Endothelial cell of umbilical vein (primary cell): ENCODE measurements at regions not wholly inside any gene's neighbourhood (a gene's known extent, or its start where the extent isn't known, plus 50 kb on each side); places are given as distances from the start of the nearest gene placed in this dataset.

Experiments
- BruUV-seq: library from RNA; stranded (reverse); fragments of 400-500 nt; replicated peaks from 2 replicates; lab custom pipeline; 2021; lab: Mats Ljungman, UMichigan
- CTCF ChIA-PET: fragments of 300-600, 350-600 bp; sonication (Branson Sonifier 250); formaldehyde crosslinking; loops from one replicate; lab custom pipeline; 2021; ENCODE audit warnings: antibody characterized with exemption, inconsistent platforms; lab: Charles Lee
- POLR2A ChIA-PET: fragments of 300-600, 350-600 bp; sonication (Branson Sonifier 250); formaldehyde crosslinking; loops from one replicate; lab custom pipeline; 2021; ENCODE audit warnings: antibody characterized with exemption, inconsistent platforms; lab: Charles Lee
- DNase-seq: peaks from one replicate; pipeline ENCODE4 v3.0.0-alpha.2; 2011; ENCODE audit warnings: low read depth, low spot score
- FAIRE-seq: peaks from 2 replicates; lab custom pipeline; 2011; peaks lifted over from hg19 to GRCh38; lab: Jason Lieb, UNC
- H2AFZ ChIP-seq: 2 replicates; pipeline ENCODE4 v1.6.0; 2012; ENCODE audit warnings: low read depth, low read length, control low read depth, inconsistent platforms
- H3K27ac ChIP-seq: 2 replicates; pipeline ENCODE4 v1.5.1; 2011; ENCODE audit warnings: low read depth, mild to moderate bottlenecking, control low read depth, low read length, moderate library complexity; ENCODE audit not compliant: insufficient read depth
- H3K27me3 ChIP-seq, 2 experiments: 2 replicates each; pipeline versions ENCODE4 v1.6.0 to v1.6.1; 2011; ENCODE audit warnings: low read length in 2 of 2, mixed read lengths in 1 of 2; ENCODE audit not compliant: control insufficient read depth in 2 of 2, insufficient read depth in 2 of 2
- H3K36me3 ChIP-seq, 2 experiments: 2 replicates in 1 of 2; 3 replicates in 1 of 2; pipeline ENCODE4 v1.5.1; 2011; ENCODE audit warnings: low read length in 2 of 2, mild to moderate bottlenecking in 1 of 2, moderate library complexity in 1 of 2; ENCODE audit not compliant: control insufficient read depth in 2 of 2, insufficient read depth in 2 of 2; ENCODE audit errors: extremely low read depth in 1 of 2
- H3K4me1 ChIP-seq: 3 replicates; pipeline ENCODE4 v1.5.1; 2011; ENCODE audit warnings: mild to moderate bottlenecking, low read length; ENCODE audit not compliant: control insufficient read depth, insufficient read depth; ENCODE audit errors: extremely low read depth
- H3K4me2 ChIP-seq: 2 replicates; pipeline ENCODE4 v1.6.1; 2011; ENCODE audit warnings: low read length, control low read depth, mixed read lengths; ENCODE audit not compliant: insufficient read depth
- H3K4me3 ChIP-seq, 3 experiments: fragments of 200-600 bp in 1 of 3; sonication (generic), shearing (Covaris generic) in 1 of 3; replicated peaks in 1 of 3; 2 replicates each; pipeline ENCODE4 v1.5.1; 2011 to 2016; ENCODE audit warnings: control low read depth in 3 of 3, low read length in 3 of 3, mild to moderate bottlenecking in 2 of 3, inconsistent platforms in 1 of 3, low read depth in 1 of 3, moderate library complexity in 1 of 3; ENCODE audit not compliant: insufficient read depth in 1 of 3
- H3K79me2 ChIP-seq: 2 replicates; pipeline ENCODE4 v1.6.0; 2012; ENCODE audit warnings: low read length, inconsistent platforms; ENCODE audit not compliant: control insufficient read depth, insufficient read depth
- H3K9ac ChIP-seq: replicated peaks from 2 replicates; pipeline ENCODE3; 2011; ENCODE audit warnings: low read length, control low read depth; ENCODE audit not compliant: insufficient read depth; ENCODE audit errors: extremely low read depth
- H3K9me1 ChIP-seq: replicated peaks from 3 replicates; pipeline ENCODE4 v1.6.0; 2011; ENCODE audit warnings: mild to moderate bottlenecking, low read length; ENCODE audit not compliant: control insufficient read depth, insufficient read depth; ENCODE audit errors: extremely low read depth
- H3K9me3 ChIP-seq: replicated peaks from 2 replicates; pipeline ENCODE4 v1.5.1; 2012; ENCODE audit warnings: low read length, inconsistent platforms; ENCODE audit not compliant: control insufficient read depth, insufficient read depth
- H4K20me1 ChIP-seq: replicated peaks from 2 replicates; pipeline ENCODE3; 2011; ENCODE audit warnings: mild to moderate bottlenecking, low read length; ENCODE audit not compliant: control insufficient read depth, insufficient read depth; ENCODE audit errors: extremely low read depth
- EZH2 ChIP-seq: IDR thresholded peaks from 2 replicates; pipeline ENCODE4 v1.6.1; 2012; ENCODE audit warnings: borderline replicate concordance, low read depth, mild to moderate bottlenecking, moderate library complexity, low read length, inconsistent platforms; ENCODE audit not compliant: severe bottlenecking
- GATA2 ChIP-seq: IDR thresholded peaks from 2 replicates; pipeline ENCODE4 v1.7.0; 2011; ENCODE audit warnings: low read depth, mild to moderate bottlenecking, moderate library complexity, mixed read lengths, low read length; ENCODE audit not compliant: insufficient read length, insufficient read depth
- JUN ChIP-seq: IDR thresholded peaks from 2 replicates; pipeline ENCODE4 v1.6.1; 2011; ENCODE audit warnings: borderline replicate concordance, low read depth; ENCODE audit not compliant: insufficient read length, insufficient read depth
- MYC ChIP-seq: IDR thresholded peaks from one replicate; pipeline ENCODE4 v1.6.1; 2011; ENCODE audit warnings: mild to moderate bottlenecking, low read depth, low read length
- POLR2A ChIP-seq: IDR thresholded peaks from 2 replicates; pipeline ENCODE4 v1.6.1; 2012; ENCODE audit warnings: low read depth, mild to moderate bottlenecking, control low read depth, low read length
- POLR2AphosphoS5 ChIP-seq: IDR thresholded peaks from 2 replicates; pipeline ENCODE4 v1.6.1; 2012; ENCODE audit warnings: low read depth, mild to moderate bottlenecking, control low read depth, low read length, moderate library complexity; ENCODE audit not compliant: insufficient read depth
- dilution Hi-C: fragments of 300-500 bp; cut with MboI; formaldehyde crosslinking; loops from one replicate; pipeline ENCODE4 v1.15.0; 2019; ENCODE audit warnings: low sequenced_read_pairs; ENCODE audit not compliant: extremely low pct_ligation_motif_present
- intact Hi-C: fragments of 100-400 bp; cut with micrococcal nuclease; formaldehyde crosslinking; loops from one replicate; pipeline ENCODE4 v1.10.0; 2022
- TF ChIP-seq, protein P1 (sequence below): IDR thresholded peaks from 2 replicates; pipeline ENCODE4 v1.6.1; 2011; ENCODE audit not compliant: insufficient read depth, insufficient read length
- TF ChIP-seq, protein P2 (sequence below), 2 donors: IDR thresholded peaks; 1 replicate in 1 of 2; 2 replicates in 1 of 2; pipeline ENCODE4 v1.5.1; 2011; ENCODE audit warnings: low read length in 2 of 2, mild to moderate bottlenecking in 2 of 2, moderate library complexity in 2 of 2, control low read depth in 1 of 2, inconsistent platforms in 1 of 2, low read depth in 1 of 2; ENCODE audit not compliant: insufficient read depth in 1 of 2; ENCODE audit errors: extremely low read depth in 1 of 2

DNA sequence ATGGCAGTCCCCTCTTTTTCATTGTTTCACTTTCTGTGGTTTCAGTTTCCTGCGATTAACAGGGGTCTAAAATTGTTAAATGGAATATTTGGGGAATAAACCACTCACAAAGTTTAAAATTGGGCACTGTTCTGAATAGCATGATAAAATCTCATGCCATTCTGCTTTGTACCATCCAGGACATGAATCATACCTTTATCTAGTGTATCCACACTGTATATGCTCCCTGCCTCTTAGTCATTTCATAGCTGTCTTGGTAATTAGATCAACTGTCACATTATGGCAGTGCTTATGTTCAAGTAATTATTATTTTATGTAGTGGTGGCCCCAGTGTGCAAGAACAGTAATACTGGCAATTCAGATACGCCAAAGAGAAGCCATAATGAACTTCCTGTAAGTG is 734.5 kb downstream of the ZPLD1 start:
- Histone ChIP-seq H3K9me3 (peaks cover 2% of the 10 kb centered on the region), H3K4me3 (no peak overlapping the region), H3K9ac (no peak overlapping the region), H3K36me3 (no peaks in the 10 kb centered on the region), H4K20me1 (no peaks in the 10 kb centered on the region), H3K27ac (no peak overlapping the region), H2AFZ (no peak overlapping the region), H3K79me2 (no peaks in the 10 kb centered on the region), H3K4me2 (no peak overlapping the region), H3K4me1 (no peaks in the 10 kb centered on the region), H3K9me1 (no peaks in the 10 kb centered on the region), H3K27me3 (no peaks in the 10 kb centered on the region)
- BruUV-seq, result no TSS peak
- no peak for DNase-seq
- FAIRE-seq, result no peak
- dilution Hi-C loops (no loop called here), intact Hi-C loops (no loop called here)
- TF ChIP-seq EZH2, result no peak
- no peak for TF ChIP-seq JUN
- TF ChIP-seq POLR2AphosphoS5, result no peak
- TF ChIP-seq GATA2, result no peak
- TF ChIP-seq, protein P1, sequence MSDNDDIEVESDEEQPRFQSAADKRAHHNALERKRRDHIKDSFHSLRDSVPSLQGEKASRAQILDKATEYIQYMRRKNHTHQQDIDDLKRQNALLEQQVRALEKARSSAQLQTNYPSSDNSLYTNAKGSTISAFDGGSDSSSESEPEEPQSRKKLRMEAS, result no peak
- POLR2A ChIA-PET, result no interaction called here
- CTCF ChIA-PET, result no interaction called here

DNA sequence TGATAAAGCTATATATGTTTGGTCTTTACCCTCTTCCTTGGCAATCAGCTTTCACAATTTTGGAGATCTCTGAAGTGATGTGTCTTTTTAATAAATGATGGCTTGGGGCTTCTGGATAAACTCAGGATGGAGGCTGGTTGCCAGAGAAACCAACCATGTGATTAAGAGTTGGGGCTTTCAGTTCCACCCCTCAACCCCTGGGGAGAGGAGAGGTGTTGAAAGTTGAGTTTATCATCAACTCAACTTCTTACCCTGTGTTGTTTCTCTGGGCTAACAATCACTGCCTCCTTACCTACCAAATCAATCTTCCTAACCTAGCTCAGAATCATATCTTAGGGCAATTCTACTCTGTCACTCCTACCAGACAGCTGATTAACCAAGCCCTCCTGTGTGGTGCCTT is 735.8 kb downstream of the ZPLD1 start:
- Histone ChIP-seq H3K4me1 (no peaks in the 10 kb centered on the region), H3K9ac (no peak overlapping the region), H4K20me1 (no peaks in the 10 kb centered on the region), H3K4me2 (no peak overlapping the region), H3K27ac (no peak overlapping the region), H2AFZ (no peak overlapping the region), H3K36me3 (no peaks in the 10 kb centered on the region), H3K4me3 (no peak overlapping the region), H3K27me3 (no peaks in the 10 kb centered on the region), H3K9me3 (peaks cover 4% of the 10 kb centered on the region), H3K79me2 (no peaks in the 10 kb centered on the region), H3K9me1 (no peaks in the 10 kb centered on the region)
- POLR2A ChIA-PET, result no interaction called here
- FAIRE-seq (no peak), DNase-seq (no peak)
- TF ChIP-seq POLR2AphosphoS5, result no peak
- TF ChIP-seq, protein P1, result no peak
- TF ChIP-seq MYC, result no peak
- no peak for TF ChIP-seq GATA2
- no peak for TF ChIP-seq JUN
- TF ChIP-seq, protein P2, sequence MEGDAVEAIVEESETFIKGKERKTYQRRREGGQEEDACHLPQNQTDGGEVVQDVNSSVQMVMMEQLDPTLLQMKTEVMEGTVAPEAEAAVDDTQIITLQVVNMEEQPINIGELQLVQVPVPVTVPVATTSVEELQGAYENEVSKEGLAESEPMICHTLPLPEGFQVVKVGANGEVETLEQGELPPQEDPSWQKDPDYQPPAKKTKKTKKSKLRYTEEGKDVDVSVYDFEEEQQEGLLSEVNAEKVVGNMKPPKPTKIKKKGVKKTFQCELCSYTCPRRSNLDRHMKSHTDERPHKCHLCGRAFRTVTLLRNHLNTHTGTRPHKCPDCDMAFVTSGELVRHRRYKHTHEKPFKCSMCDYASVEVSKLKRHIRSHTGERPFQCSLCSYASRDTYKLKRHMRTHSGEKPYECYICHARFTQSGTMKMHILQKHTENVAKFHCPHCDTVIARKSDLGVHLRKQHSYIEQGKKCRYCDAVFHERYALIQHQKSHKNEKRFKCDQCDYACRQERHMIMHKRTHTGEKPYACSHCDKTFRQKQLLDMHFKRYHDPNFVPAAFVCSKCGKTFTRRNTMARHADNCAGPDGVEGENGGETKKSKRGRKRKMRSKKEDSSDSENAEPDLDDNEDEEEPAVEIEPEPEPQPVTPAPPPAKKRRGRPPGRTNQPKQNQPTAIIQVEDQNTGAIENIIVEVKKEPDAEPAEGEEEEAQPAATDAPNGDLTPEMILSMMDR (IDR thresholded peaks at IDR 0.05; ENCODE audit: extremely low read depth in 1 of 2, insufficient read depth in 1 of 2, low read depth in 1 of 2, low read length in 2 of 2), result no peak
- TF ChIP-seq POLR2A, result no peak
- intact Hi-C loops (no loop called here), dilution Hi-C loops (no loop called here)
- CTCF ChIA-PET, result no interaction called here
- BruUV-seq, result no TSS peak
